Astrocyte (in vitro differentiated cells and primary cell): ENCODE measurements at regions not wholly inside any gene's neighbourhood (a gene's known extent, or its start where the extent isn't known, plus 50 kb on each side); places are given as distances from the start of the nearest gene placed in this dataset.

Experiments
- DNase-seq: peaks from one replicate; pipeline ENCODE4 v3.0.0-alpha.2; 2010; ENCODE audit warnings: low read depth
- FAIRE-seq: peaks from 2 replicates; lab custom pipeline; 2011; peaks lifted over from hg19 to GRCh38; lab: Jason Lieb, UNC
- H2AFZ ChIP-seq: 2 replicates; pipeline ENCODE4 v1.6.0; 2012; ENCODE audit warnings: low read depth, low read length, inconsistent platforms
- H3K27ac ChIP-seq: 2 replicates; pipeline ENCODE4 v1.5.1; 2011; ENCODE audit warnings: low read depth, low read length, inconsistent platforms
- H3K27me3 ChIP-seq: 2 replicates; pipeline ENCODE4 v1.6.0; 2011; ENCODE audit warnings: low read length, inconsistent platforms; ENCODE audit not compliant: insufficient read depth
- H3K36me3 ChIP-seq: 2 replicates; pipeline ENCODE4 v1.5.1; 2011; ENCODE audit warnings: low read length, inconsistent platforms; ENCODE audit not compliant: insufficient read depth
- H3K4me1 ChIP-seq: 2 replicates; pipeline ENCODE4 v1.5.1; 2011; ENCODE audit warnings: low read length, inconsistent platforms; ENCODE audit not compliant: insufficient read depth
- H3K4me2 ChIP-seq: 2 replicates; pipeline ENCODE4 v1.6.0; 2012; ENCODE audit warnings: low read length, inconsistent platforms
- H3K4me3 ChIP-seq: 2 replicates; pipeline ENCODE4 v1.5.1; 2011; ENCODE audit warnings: low read depth, mild to moderate bottlenecking, low read length, inconsistent platforms; ENCODE audit not compliant: insufficient read depth
- H3K79me2 ChIP-seq: 2 replicates; pipeline ENCODE4 v1.6.0; 2012; ENCODE audit warnings: mild to moderate bottlenecking, low read length, inconsistent platforms; ENCODE audit not compliant: insufficient read depth
- H3K9ac ChIP-seq: 2 replicates; pipeline ENCODE4 v1.6.0; 2012; ENCODE audit warnings: mild to moderate bottlenecking, low read length, inconsistent platforms
- H3K9me3 ChIP-seq: 2 replicates; pipeline ENCODE4 v1.5.1; 2012; ENCODE audit warnings: low read depth, mild to moderate bottlenecking, low read length, inconsistent platforms; ENCODE audit not compliant: insufficient read depth
- H4K20me1 ChIP-seq: 2 replicates; pipeline ENCODE4 v1.6.0; 2012; ENCODE audit warnings: low read length, inconsistent platforms; ENCODE audit not compliant: insufficient read depth
- H3K27ac Mint-ChIP-seq: one replicate; pipeline ENCODE4 v1.8.0; 2021; ENCODE audit warnings: mild to moderate bottlenecking, mixed read lengths; ENCODE audit not compliant: unreplicated experiment
- H3K27me3 Mint-ChIP-seq: one replicate; pipeline ENCODE4 v1.8.0; 2021; ENCODE audit warnings: low read depth, mixed read lengths; ENCODE audit not compliant: unreplicated experiment
- H3K36me3 Mint-ChIP-seq: one replicate; pipeline ENCODE4 v1.8.0; 2021; ENCODE audit warnings: low read depth, mixed read lengths; ENCODE audit not compliant: unreplicated experiment
- H3K4me1 Mint-ChIP-seq: one replicate; pipeline ENCODE4 v1.8.0; 2021; ENCODE audit warnings: low read depth, mixed read lengths; ENCODE audit not compliant: unreplicated experiment
- H3K4me3 Mint-ChIP-seq: one replicate; pipeline ENCODE4 v1.8.0; 2021; ENCODE audit warnings: mild to moderate bottlenecking, moderate library complexity, mixed read lengths; ENCODE audit not compliant: unreplicated experiment
- H3K9me3 Mint-ChIP-seq: one replicate; pipeline ENCODE4 v1.8.0; 2021; ENCODE audit warnings: mild to moderate bottlenecking, mixed read lengths; ENCODE audit not compliant: unreplicated experiment
- CTCF ChIP-seq: IDR thresholded peaks from 2 replicates; pipeline ENCODE4 v1.5.1; 2011; ENCODE audit warnings: low read depth, mild to moderate bottlenecking, inconsistent platforms, low read length, moderate library complexity; ENCODE audit not compliant: insufficient read depth
- EZH2 ChIP-seq: IDR thresholded peaks from 2 replicates; pipeline ENCODE4 v1.6.1; 2012; ENCODE audit warnings: mild to moderate bottlenecking, low read length, inconsistent platforms; ENCODE audit not compliant: insufficient read depth

GRCh38 chr9:11142965-11143738 is 530.4 kb upstream of the PTPRD start:
- H3K9me3 Mint-ChIP-seq = no peaks in the 10 kb centered on the region
- H3K4me2 ChIP-seq = no peak overlapping the region
- H3K27me3 ChIP-seq = no peaks in the 10 kb centered on the region
- no peak overlapping the region for H3K27ac ChIP-seq
- H3K79me2 ChIP-seq = no peaks in the 10 kb centered on the region
- no peaks in the 10 kb centered on the region for H3K36me3 Mint-ChIP-seq
- H3K4me3 ChIP-seq = no peak overlapping the region
- FAIRE-seq (no peak), DNase-seq (no peak)
- no peak overlapping the region for H3K9ac ChIP-seq
- H3K4me1 ChIP-seq = no peaks in the 10 kb centered on the region
- H3K27me3 Mint-ChIP-seq = no peaks in the 10 kb centered on the region
- H2AFZ ChIP-seq = no peak overlapping the region
- no peaks in the 10 kb centered on the region for H3K4me1 Mint-ChIP-seq
- no peak overlapping the region for H3K4me3 Mint-ChIP-seq
- no peak overlapping the region for H3K27ac Mint-ChIP-seq
- TF ChIP-seq CTCF (no peak), EZH2 (no peak)
- no peaks in the 10 kb centered on the region for H4K20me1 ChIP-seq
- H3K36me3 ChIP-seq = no peaks in the 10 kb centered on the region
- H3K9me3 ChIP-seq = no peaks in the 10 kb centered on the region

GRCh38 chr9:11144746-11145145 is 531.9 kb upstream of the PTPRD start:
- DNase-seq (no peak), FAIRE-seq (no peak)
- Histone ChIP-seq H3K36me3 (no peaks in the 10 kb centered on the region), H2AFZ (no peak overlapping the region), H4K20me1 (no peaks in the 10 kb centered on the region), H3K9ac (no peak overlapping the region), H3K4me3 (no peak overlapping the region), H3K4me1 (no peaks in the 10 kb centered on the region), H3K9me3 (no peaks in the 10 kb centered on the region), H3K79me2 (no peaks in the 10 kb centered on the region), H3K27ac (no peak overlapping the region), H3K27me3 (no peaks in the 10 kb centered on the region), H3K4me2 (no peak overlapping the region)
- Mint-ChIP-seq H3K9me3 (no peaks in the 10 kb centered on the region), H3K27ac (no peak overlapping the region), H3K4me3 (no peak overlapping the region), H3K36me3 (no peaks in the 10 kb centered on the region), H3K27me3 (no peaks in the 10 kb centered on the region), H3K4me1 (no peaks in the 10 kb centered on the region)
- TF ChIP-seq CTCF (no peak), EZH2 (no peak)

GRCh38 chr9:11148189-11148588 is 535.4 kb upstream of the PTPRD start:
- Histone ChIP-seq H3K36me3 (no peaks in the 10 kb centered on the region), H3K9me3 (no peaks in the 10 kb centered on the region), H3K9ac (no peak overlapping the region), H2AFZ (no peak overlapping the region), H3K4me1 (no peaks in the 10 kb centered on the region), H4K20me1 (no peaks in the 10 kb centered on the region), H3K4me2 (no peak overlapping the region), H3K79me2 (no peaks in the 10 kb centered on the region), H3K4me3 (no peak overlapping the region), H3K27me3 (no peaks in the 10 kb centered on the region), H3K27ac (no peak overlapping the region)
- Mint-ChIP-seq H3K9me3 (no peaks in the 10 kb centered on the region), H3K4me3 (no peak overlapping the region), H3K36me3 (no peaks in the 10 kb centered on the region), H3K4me1 (no peaks in the 10 kb centered on the region), H3K27ac (no peak overlapping the region), H3K27me3 (no peaks in the 10 kb centered on the region)
- DNase-seq (no peak), FAIRE-seq (no peak)
- TF ChIP-seq EZH2 (no peak), CTCF (no peak)
